GM12878 (cell line): ENCODE measurements at regions not wholly inside any gene's neighbourhood (a gene's known extent, or its start where the extent isn't known, plus 50 kb on each side); places are given as distances from the start of the nearest gene placed in this dataset.

Source experiments
- BMI1 ChIP-seq: fragments of 450-650 bp; IDR thresholded peaks from 2 replicates; pipeline ENCODE4 v1.6.1; 2016; ENCODE audit warnings: mild to moderate bottlenecking, moderate library complexity, borderline replicate concordance
- CHD2 ChIP-seq: IDR thresholded peaks from 2 replicates; pipeline ENCODE4 v1.6.1; 2011; ENCODE audit warnings: low read depth, low read length, improper control_type of control experiment, borderline replicate concordance
- CHD4 ChIP-seq: fragments of 200-600 bp; sonication (generic); IDR thresholded peaks from 2 replicates; pipeline ENCODE4 v1.6.1; 2016; ENCODE audit warnings: mild to moderate bottlenecking
- CREB1 ChIP-seq: IDR thresholded peaks from 2 replicates; pipeline ENCODE4 v1.6.1; 2012; ENCODE audit warnings: low read depth, mild to moderate bottlenecking, inconsistent platforms
- CREM ChIP-seq: IDR thresholded peaks from 2 replicates; pipeline ENCODE4 v1.6.1; 2014; ENCODE audit warnings: antibody characterized with exemption, low read depth
- GABPA ChIP-seq: IDR thresholded peaks from 2 replicates; pipeline ENCODE4 v1.6.1; 2014; ENCODE audit warnings: antibody characterized with exemption, low read depth, mild to moderate bottlenecking, inconsistent platforms
- IKZF2 ChIP-seq, 2 experiments: fragments of 450-650 bp; IDR thresholded peaks; 2 replicates each; pipeline ENCODE4 v1.6.1; 2017; ENCODE audit warnings: mild to moderate bottlenecking in 2 of 2, moderate library complexity in 2 of 2
- IRF5 ChIP-seq: fragments of 450-650 bp; IDR thresholded peaks from 2 replicates; pipeline ENCODE4 v1.6.1; 2017; ENCODE audit warnings: borderline replicate concordance
- JUNB ChIP-seq: IDR thresholded peaks from 2 replicates; pipeline ENCODE4 v1.6.1; 2016; ENCODE audit warnings: antibody characterized with exemption, mild to moderate bottlenecking
- JUND ChIP-seq: IDR thresholded peaks from 2 replicates; pipeline ENCODE4 v1.6.1; 2012; ENCODE audit warnings: low read depth, mild to moderate bottlenecking, low read length, improper control_type of control experiment, moderate library complexity
- MYB ChIP-seq: fragments of 150-350 bp; IDR thresholded peaks from 2 replicates; pipeline ENCODE4 v1.6.1; 2014; ENCODE audit warnings: mild to moderate bottlenecking, low read depth, low read length, borderline replicate concordance
- MYC ChIP-seq: IDR thresholded peaks from 2 replicates; pipeline ENCODE4 v1.6.1; 2011; ENCODE audit warnings: mild to moderate bottlenecking, low read length, moderate library complexity, inconsistent platforms; ENCODE audit not compliant: insufficient read depth, insufficient replicate concordance, insufficient read length, severe bottlenecking
- NR2C2 ChIP-seq: IDR thresholded peaks from 2 replicates; pipeline ENCODE4 v1.6.1; 2011; ENCODE audit warnings: borderline replicate concordance, low read depth; ENCODE audit not compliant: control insufficient read depth, insufficient read length
- POU2F2 ChIP-seq: IDR thresholded peaks from 3 replicates; pipeline ENCODE4 v1.6.1; 2011; ENCODE audit warnings: low read depth, mild to moderate bottlenecking, low read length, borderline replicate concordance
- SMAD1 ChIP-seq: fragments of 450-650 bp; IDR thresholded peaks from 2 replicates; pipeline ENCODE4 v1.6.1; 2018; ENCODE audit warnings: mild to moderate bottlenecking, low read depth; ENCODE audit not compliant: partially characterized antibody
- SREBF2 ChIP-seq: IDR thresholded peaks from 2 replicates; pipeline ENCODE4 v1.6.1; 2012; ENCODE audit warnings: mild to moderate bottlenecking, low read length
- TARDBP ChIP-seq: IDR thresholded peaks from 2 replicates; pipeline ENCODE4 v1.6.1; 2016; ENCODE audit warnings: borderline replicate concordance
- YY1 ChIP-seq: IDR thresholded peaks from 2 replicates; pipeline ENCODE4 v1.6.1; 2011; ENCODE audit warnings: low read depth, mild to moderate bottlenecking, low read length
- ZBTB40 ChIP-seq: fragments of 450-650 bp; IDR thresholded peaks from 2 replicates; pipeline ENCODE4 v1.6.1; 2016; ENCODE audit warnings: mild to moderate bottlenecking, moderate library complexity, borderline replicate concordance
- ZNF274 ChIP-seq: IDR thresholded peaks from one replicate; pipeline ENCODE4 v1.8.0; 2011; ENCODE audit not compliant: insufficient read length, insufficient read depth
- ZNF687 ChIP-seq: fragments of 450-650 bp; IDR thresholded peaks from 2 replicates; pipeline ENCODE4 v1.6.1; 2017; ENCODE audit warnings: mild to moderate bottlenecking, moderate library complexity

GRCh38 chr9:94165592-94166235, 81.5 kb downstream of the PTPDC1 start (continued):
- TF ChIP-seq ZBTB40 (no peak), BMI1 (no peak), MYB (no peak), CREB1 (peak; percentile 88), GABPA (no peak), JUNB (no peak), SMAD1 (no peak), CHD4 (no peak), TARDBP (no peak), CHD2 (peak; percentile 94), YY1 (no peak), IRF5 (no peak), SREBF2 (no peak), ZNF274 (no peak), JUND (no peak), MYC (peak; percentile 76), NR2C2 (no peak), IKZF2 (IDR thresholded peaks at IDR 0.05) (no peak; a peak in 1 of 4 replicates), ZNF687 (peak; percentile 47), POU2F2 (no peak), CREM (peak; percentile 80)
